H1 (cell line): ENCODE measurements at regions not wholly inside any gene's neighbourhood (a gene's known extent, or its start where the extent isn't known, plus 50 kb on each side); places are given as distances from the start of the nearest gene placed in this dataset.
"Not testable (repeated sequence)": the region's sequence is repeated elsewhere in the genome, so short reads cannot be mapped to it uniquely, and the experiment has no call there.

Experiments
- CTCF ChIA-PET: fragments of 300-600 bp; sonication (Branson Sonifier 250); formaldehyde crosslinking; loops from one replicate; lab custom pipeline; 2021; ENCODE audit not compliant: partially characterized antibody; lab: Charles Lee
- POLR2A ChIA-PET: fragments of 300-600 bp; sonication (Branson Sonifier 250); formaldehyde crosslinking; loops from one replicate; lab custom pipeline; 2021; ENCODE audit warnings: inconsistent platforms; ENCODE audit not compliant: partially characterized antibody; lab: Charles Lee
- DNase-seq, 2 experiments: peaks; one replicate each; pipeline versions ENCODE4 v3.0.0 to v3.0.0-alpha.2; 2010 to 2022; ENCODE audit warnings: low spot score in 2 of 2, low read depth in 1 of 2, mixed read lengths in 1 of 2
- FAIRE-seq: peaks from 2 replicates; lab custom pipeline; 2011; peaks lifted over from hg19 to GRCh38; lab: Jason Lieb, UNC
- H2AFZ ChIP-seq: 2 replicates; pipeline ENCODE4 v1.8.1; 2012; ENCODE audit warnings: low read length, inconsistent platforms
- H2AK5ac ChIP-seq: 2 replicates; pipeline ENCODE4 v1.6.1; 2013; ENCODE audit warnings: low read depth, low read length
- H2BK120ac ChIP-seq: replicated peaks from 2 replicates; pipeline ENCODE3; 2013; ENCODE audit warnings: low read depth, low read length, inconsistent platforms
- H2BK12ac ChIP-seq: 2 replicates; pipeline ENCODE4 v1.6.1; 2013; ENCODE audit warnings: low read depth, low read length
- H2BK15ac ChIP-seq: 2 replicates; pipeline ENCODE4 v1.6.1; 2013; ENCODE audit warnings: low read length
- H2BK20ac ChIP-seq: 2 replicates; pipeline ENCODE4 v1.6.1; 2013; ENCODE audit warnings: low read length
- H2BK5ac ChIP-seq: 2 replicates; pipeline ENCODE4 v1.6.1; 2013; ENCODE audit warnings: low read depth, low read length
- H3K14ac ChIP-seq: 2 replicates; pipeline ENCODE4 v1.6.1; 2013; ENCODE audit warnings: inconsistent platforms; ENCODE audit not compliant: insufficient read length
- H3K18ac ChIP-seq: 2 replicates; pipeline ENCODE4 v1.6.1; 2013; ENCODE audit warnings: low read length; ENCODE audit errors: extremely low read depth
- H3K23ac ChIP-seq: 2 replicates; pipeline ENCODE4 v1.6.1; 2013; ENCODE audit warnings: inconsistent platforms; ENCODE audit not compliant: insufficient read length
- H3K23me2 ChIP-seq: 2 replicates; pipeline ENCODE4 v1.6.1; 2013; ENCODE audit warnings: low read depth, low read length
- H3K27ac ChIP-seq: 2 replicates; pipeline ENCODE4 v1.6.1; 2011; ENCODE audit warnings: low read depth, low read length, inconsistent platforms
- H3K27me3 ChIP-seq, 4 experiments: replicated peaks in 1 of 4; 1 replicate in 1 of 4; 2 replicates in 3 of 4; pipeline versions ENCODE4 v1.6.1 to v1.8.1; 2011 to 2013; ENCODE audit warnings: low read length in 3 of 4, mild to moderate bottlenecking in 3 of 4, inconsistent platforms in 2 of 4, mixed read lengths in 2 of 4, moderate library complexity in 1 of 4; ENCODE audit not compliant: control insufficient read depth in 3 of 4, insufficient read depth in 3 of 4; ENCODE audit errors: extremely low read depth in 1 of 4
- H3K36me3 ChIP-seq, 4 experiments: 2 replicates each; pipeline versions ENCODE4 v1.6.1 to v1.8.1; 2011 to 2013; ENCODE audit warnings: mild to moderate bottlenecking in 4 of 4, low read length in 3 of 4, moderate library complexity in 2 of 4, control low read depth in 1 of 4, inconsistent platforms in 1 of 4; ENCODE audit not compliant: insufficient read depth in 4 of 4, control insufficient read depth in 2 of 4
- H3K4ac ChIP-seq: replicated peaks from 2 replicates; pipeline ENCODE3; 2013; ENCODE audit warnings: low read length, low read depth, mixed read lengths, inconsistent platforms; ENCODE audit not compliant: insufficient read length
- H3K4me1 ChIP-seq, 4 experiments: replicated peaks in 1 of 4; 1 replicate in 1 of 4; 2 replicates in 3 of 4; pipeline versions ENCODE4 v1.6.1 to v1.8.1; 2011 to 2013; ENCODE audit warnings: low read length in 3 of 4, inconsistent platforms in 2 of 4, mixed read lengths in 1 of 4; ENCODE audit not compliant: insufficient read depth in 4 of 4, control insufficient read depth in 3 of 4
- H3K4me2 ChIP-seq, 2 experiments: 2 replicates each; pipeline versions ENCODE4 v1.6.1 to v1.8.1; 2011 to 2013; ENCODE audit warnings: low read depth in 2 of 2, low read length in 2 of 2, control low read depth in 1 of 2, inconsistent platforms in 1 of 2, mild to moderate bottlenecking in 1 of 2; ENCODE audit not compliant: insufficient read depth in 1 of 2
- H3K4me3 ChIP-seq, 4 experiments: fragments of 200-600, 300-600 bp in 1 of 4; sonication (generic), shearing (Covaris generic), sonication (Bioruptor Twin) in 1 of 4; 2 replicates each; pipeline versions ENCODE4 v1.5.1 to v1.8.1; 2011 to 2016; ENCODE audit warnings: low read length in 4 of 4, low read depth in 3 of 4, control low read depth in 2 of 4, inconsistent platforms in 2 of 4, mild to moderate bottlenecking in 2 of 4, mixed read lengths in 1 of 4, moderate library complexity in 1 of 4; ENCODE audit not compliant: insufficient read depth in 2 of 4; ENCODE audit errors: extremely low read depth in 1 of 4
- H3K56ac ChIP-seq: replicated peaks from 2 replicates; pipeline ENCODE3; 2013; ENCODE audit warnings: low read depth, mild to moderate bottlenecking, mixed read lengths, low read length, inconsistent platforms; ENCODE audit not compliant: insufficient read length
- H3K79me1 ChIP-seq: 2 replicates; pipeline ENCODE4 v1.6.1; 2013; ENCODE audit warnings: low read depth, low read length, control low read depth
- H3K79me2 ChIP-seq, 2 experiments: 2 replicates each; pipeline versions ENCODE4 v1.6.1 to v1.8.1; 2012 to 2013; ENCODE audit warnings: low read length in 2 of 2, mild to moderate bottlenecking in 2 of 2, inconsistent platforms in 1 of 2; ENCODE audit not compliant: insufficient read depth in 2 of 2, control insufficient read depth in 1 of 2
- H3K9ac ChIP-seq, 4 experiments: replicated peaks in 1 of 4; 1 replicate in 1 of 4; 2 replicates in 3 of 4; pipeline versions ENCODE4 v1.6.1 to v1.8.1; 2011 to 2013; ENCODE audit warnings: low read depth in 3 of 4, low read length in 3 of 4, control low read depth in 2 of 4, mild to moderate bottlenecking in 2 of 4, moderate library complexity in 2 of 4, inconsistent platforms in 1 of 4; ENCODE audit errors: extremely low read depth in 1 of 4
- H3K9me3 ChIP-seq, 2 experiments: 2 replicates each; pipeline versions ENCODE4 v1.6.1 to v1.8.1; 2012 to 2013; ENCODE audit warnings: mild to moderate bottlenecking in 2 of 2, moderate library complexity in 2 of 2, control low read depth in 1 of 2, inconsistent platforms in 1 of 2, low read depth in 1 of 2, low read length in 1 of 2, mixed read lengths in 1 of 2; ENCODE audit not compliant: insufficient read depth in 2 of 2
- H4K20me1 ChIP-seq, 2 experiments: replicated peaks in 1 of 2; 2 replicates each; pipeline versions ENCODE3 to v1.8.1; 2011 to 2013; ENCODE audit warnings: inconsistent platforms in 2 of 2, low read length in 2 of 2, mild to moderate bottlenecking in 1 of 2; ENCODE audit not compliant: insufficient read depth in 2 of 2, control insufficient read depth in 1 of 2
- H4K5ac ChIP-seq: 2 replicates; pipeline ENCODE4 v1.6.1; 2013; ENCODE audit warnings: low read length, low read depth, mixed read lengths, inconsistent platforms; ENCODE audit not compliant: insufficient read length
- H4K8ac ChIP-seq: 2 replicates; pipeline ENCODE4 v1.8.0; 2013; ENCODE audit warnings: mild to moderate bottlenecking, moderate library complexity, low read length, inconsistent platforms; ENCODE audit not compliant: insufficient read depth; ENCODE audit errors: extremely low read depth
- H4K91ac ChIP-seq: replicated peaks from 2 replicates; pipeline ENCODE3; 2013; ENCODE audit warnings: low read length, mixed read lengths, inconsistent platforms; ENCODE audit not compliant: insufficient read length
- RAD21 ChIP-seq, 2 experiments: IDR thresholded peaks in 1 of 2; conservative IDR thresholded peaks in 1 of 2; 2 replicates each; pipeline ENCODE4 v1.6.1; 2011; ENCODE audit warnings: low read depth in 2 of 2, low read length in 2 of 2, improper control_type of control experiment in 1 of 2, inconsistent platforms in 1 of 2, mild to moderate bottlenecking in 1 of 2, moderate library complexity in 1 of 2
- WGBS, 2 experiments: shearing (Covaris generic) in 1 of 2; methylation state at CpG; one replicate each; pipeline versions ENCODE4 v1.1.6 to v1.1.7; 2013 to 2015; ENCODE audit warnings: low lambda C conversion rate in 2 of 2, mixed read lengths in 2 of 2, inconsistent platforms in 1 of 2, low coverage in 1 of 2, missing lambda C conversion rate in 1 of 2; ENCODE audit not compliant: insufficient replicate concordance in 2 of 2, insufficient coverage in 1 of 2, insufficient read length in 1 of 2; ENCODE audit errors: extremely low coverage in 1 of 2, missing lambda C conversion rate in 1 of 2; 5-methylcytosine and 5-hydroxymethylcytosine counted together
- TF ChIP-seq, protein P1 (sequence below), 3 experiments: IDR thresholded peaks; 1 replicate in 2 of 3; 2 replicates in 1 of 3; pipeline versions ENCODE4 v1.5.1 to v1.6.1; 2011; ENCODE audit warnings: low read length in 3 of 3, mild to moderate bottlenecking in 3 of 3, inconsistent platforms in 2 of 3, low read depth in 1 of 3, moderate library complexity in 1 of 3; ENCODE audit not compliant: insufficient read depth in 1 of 3; ENCODE audit errors: control extremely low read depth in 1 of 3

DNA sequence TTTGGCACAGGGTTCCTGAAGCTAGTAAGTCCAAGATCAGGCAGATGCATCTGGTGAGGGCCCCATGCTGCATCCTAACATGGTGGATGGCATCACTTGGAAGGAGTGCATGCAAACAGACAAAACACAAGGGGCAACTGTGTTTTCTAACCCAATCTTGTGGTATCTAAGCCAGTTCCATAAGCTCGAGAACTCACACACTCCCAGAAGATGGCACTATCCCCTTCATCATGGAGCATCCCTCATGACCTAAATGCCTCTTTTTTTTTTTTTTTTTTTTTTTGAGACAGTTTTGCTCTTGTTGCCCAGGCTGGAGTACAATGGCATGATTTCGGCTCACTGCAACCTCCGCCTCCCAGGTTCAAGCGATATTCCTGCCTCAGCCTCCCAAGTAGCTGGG lies 1763.5 kb downstream of the SLITRK5 start:
- H3K4me1 ChIP-seq, H2BK5ac ChIP-seq, H3K14ac ChIP-seq, H3K27me3 ChIP-seq, H3K79me2 ChIP-seq, H2BK120ac ChIP-seq, H2BK12ac ChIP-seq, H3K18ac ChIP-seq, H3K9ac ChIP-seq, H2AK5ac ChIP-seq, POLR2A ChIA-PET, H2BK15ac ChIP-seq, H3K36me3 ChIP-seq, H3K4me2 ChIP-seq, H3K9me3 ChIP-seq, H4K5ac ChIP-seq, FAIRE-seq, H3K4me3 ChIP-seq, H4K91ac ChIP-seq, H3K4ac ChIP-seq, H4K20me1 ChIP-seq, H3K23me2 ChIP-seq, H3K56ac ChIP-seq, H3K27ac ChIP-seq, H2BK20ac ChIP-seq, H3K79me1 ChIP-seq, H3K23ac ChIP-seq, H2AFZ ChIP-seq, H4K8ac ChIP-seq, DNase-seq: not testable (repeated sequence)
- WGBS, 2 experiments = 91% methylated on average over 4 of the region's 4 CpGs; no CpG with 5 or more reads in 1 of the 2 experiments
- TF ChIP-seq, protein P1, sequence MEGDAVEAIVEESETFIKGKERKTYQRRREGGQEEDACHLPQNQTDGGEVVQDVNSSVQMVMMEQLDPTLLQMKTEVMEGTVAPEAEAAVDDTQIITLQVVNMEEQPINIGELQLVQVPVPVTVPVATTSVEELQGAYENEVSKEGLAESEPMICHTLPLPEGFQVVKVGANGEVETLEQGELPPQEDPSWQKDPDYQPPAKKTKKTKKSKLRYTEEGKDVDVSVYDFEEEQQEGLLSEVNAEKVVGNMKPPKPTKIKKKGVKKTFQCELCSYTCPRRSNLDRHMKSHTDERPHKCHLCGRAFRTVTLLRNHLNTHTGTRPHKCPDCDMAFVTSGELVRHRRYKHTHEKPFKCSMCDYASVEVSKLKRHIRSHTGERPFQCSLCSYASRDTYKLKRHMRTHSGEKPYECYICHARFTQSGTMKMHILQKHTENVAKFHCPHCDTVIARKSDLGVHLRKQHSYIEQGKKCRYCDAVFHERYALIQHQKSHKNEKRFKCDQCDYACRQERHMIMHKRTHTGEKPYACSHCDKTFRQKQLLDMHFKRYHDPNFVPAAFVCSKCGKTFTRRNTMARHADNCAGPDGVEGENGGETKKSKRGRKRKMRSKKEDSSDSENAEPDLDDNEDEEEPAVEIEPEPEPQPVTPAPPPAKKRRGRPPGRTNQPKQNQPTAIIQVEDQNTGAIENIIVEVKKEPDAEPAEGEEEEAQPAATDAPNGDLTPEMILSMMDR (IDR thresholded peaks at IDR 0.05; ENCODE audit: control extremely low read depth in 1 of 3, insufficient read depth in 1 of 3, low read depth in 1 of 3, low read length in 3 of 3) = peak in 2 of 3 experiments; percentile 21 to 32; a peak in 2 of 4 replicates
- peak; percentile 56 to 65 for TF ChIP-seq RAD21 (IDR thresholded peaks at IDR 0.05 in 1 of 2, conservative IDR thresholded peaks at IDR 0.05 in 1 of 2; ENCODE audit: low read depth in 2 of 2, low read length in 2 of 2)
- CTCF ChIA-PET = interaction anchor here (0.6 to 2.2 kb wide), 5 partner anchors 45 to 342 kb away, joined by 3 to 10 read pairs (median 3); no protein-coding TSS in a partner anchor
